ENCODE measurements at regions not wholly inside any gene's neighbourhood (a gene's known extent, or its start where the extent isn't known, plus 50 kb on each side); places are given as distances from the start of the nearest gene placed in this dataset.

DNA sequence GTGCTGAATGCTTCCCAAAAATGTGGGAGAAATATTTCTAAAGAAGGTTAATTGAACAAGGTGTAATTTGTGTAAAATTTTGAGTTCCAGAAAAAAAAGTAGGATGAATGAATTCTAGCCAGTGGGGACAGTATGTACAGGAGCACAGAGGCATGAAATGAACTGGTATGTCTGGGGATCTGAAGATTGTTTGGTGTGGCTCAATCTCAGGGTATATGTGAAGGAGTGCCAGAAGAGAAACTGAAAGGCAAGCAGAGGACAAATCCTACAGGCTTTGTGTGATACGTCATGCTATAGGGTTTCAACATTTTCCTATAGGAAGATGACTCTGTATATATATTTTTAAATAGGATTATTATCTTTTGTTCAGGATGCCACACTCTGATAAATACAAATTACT is 126.9 kb downstream of the FAM181B start:
- TF ChIP-seq CTCF (IDR thresholded peaks at IDR 0.05) (no peak), POLR2A (IDR thresholded peaks at IDR 0.05) (no peak)
